Endothelial cell (in vitro differentiated cells): ENCODE measurements at regions not wholly inside any gene's neighbourhood (a gene's known extent, or its start where the extent isn't known, plus 50 kb on each side); places are given as distances from the start of the nearest gene placed in this dataset.

Source experiments
- DNase-seq: peaks from one replicate; pipeline ENCODE4 v3.0.0; 2021; ENCODE audit warnings: low spot score
- H3K27ac Mint-ChIP-seq: one replicate; pipeline ENCODE4 v1.8.0; 2021; ENCODE audit warnings: mixed read lengths, inconsistent platforms; ENCODE audit not compliant: unreplicated experiment
- H3K27me3 Mint-ChIP-seq: one replicate; pipeline ENCODE4 v1.8.0; 2021; ENCODE audit warnings: mild to moderate bottlenecking, moderate library complexity, mixed read lengths, inconsistent platforms; ENCODE audit not compliant: unreplicated experiment
- H3K36me3 Mint-ChIP-seq: one replicate; pipeline ENCODE4 v1.8.0; 2021; ENCODE audit warnings: mild to moderate bottlenecking, low read depth, mixed read lengths, inconsistent platforms; ENCODE audit not compliant: unreplicated experiment
- H3K4me1 Mint-ChIP-seq: one replicate; pipeline ENCODE4 v1.8.0; 2021; ENCODE audit warnings: mild to moderate bottlenecking, mixed read lengths, inconsistent platforms; ENCODE audit not compliant: unreplicated experiment
- H3K4me3 Mint-ChIP-seq: one replicate; pipeline ENCODE4 v1.8.0; 2021; ENCODE audit warnings: mild to moderate bottlenecking, mixed read lengths, inconsistent platforms; ENCODE audit not compliant: unreplicated experiment
- H3K9me3 Mint-ChIP-seq: one replicate; pipeline ENCODE4 v1.8.0; 2021; ENCODE audit warnings: mixed read lengths, inconsistent platforms; ENCODE audit not compliant: unreplicated experiment
- TF ChIP-seq, protein P1 (sequence below): fragments of 200-600 bp; sonication (generic); IDR thresholded peaks from one replicate; pipeline ENCODE4 v1.5.0; 2021; ENCODE audit warnings: antibody characterized with exemption; ENCODE audit not compliant: unreplicated experiment

DNA sequence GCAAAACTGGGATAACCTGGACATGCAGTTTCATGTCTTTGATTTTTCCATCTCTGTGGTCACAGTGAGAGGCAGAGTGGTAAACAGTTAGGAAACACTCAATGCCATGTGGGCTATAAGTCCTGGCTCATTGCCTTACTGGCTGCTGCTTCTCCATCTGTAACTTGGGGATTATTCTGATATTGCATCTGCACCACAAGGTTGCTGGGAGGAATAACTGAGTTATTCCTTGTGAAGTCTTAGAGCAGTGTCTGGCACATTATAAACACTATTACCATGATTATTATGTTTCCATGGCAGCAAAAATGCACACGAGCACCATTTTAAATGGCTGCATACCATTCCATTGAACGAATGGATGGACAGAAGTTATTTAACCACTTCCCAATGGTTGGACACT lies 111.7 kb upstream of the CDH5 start:
- Mint-ChIP-seq H3K27me3 (no peaks in the 10 kb centered on the region), H3K9me3 (no peaks in the 10 kb centered on the region), H3K36me3 (no peaks in the 10 kb centered on the region), H3K4me3 (no peak overlapping the region), H3K4me1 (peaks cover 7% of the 10 kb centered on the region), H3K27ac (no peak overlapping the region)
- no peak for DNase-seq
- TF ChIP-seq, protein P1, sequence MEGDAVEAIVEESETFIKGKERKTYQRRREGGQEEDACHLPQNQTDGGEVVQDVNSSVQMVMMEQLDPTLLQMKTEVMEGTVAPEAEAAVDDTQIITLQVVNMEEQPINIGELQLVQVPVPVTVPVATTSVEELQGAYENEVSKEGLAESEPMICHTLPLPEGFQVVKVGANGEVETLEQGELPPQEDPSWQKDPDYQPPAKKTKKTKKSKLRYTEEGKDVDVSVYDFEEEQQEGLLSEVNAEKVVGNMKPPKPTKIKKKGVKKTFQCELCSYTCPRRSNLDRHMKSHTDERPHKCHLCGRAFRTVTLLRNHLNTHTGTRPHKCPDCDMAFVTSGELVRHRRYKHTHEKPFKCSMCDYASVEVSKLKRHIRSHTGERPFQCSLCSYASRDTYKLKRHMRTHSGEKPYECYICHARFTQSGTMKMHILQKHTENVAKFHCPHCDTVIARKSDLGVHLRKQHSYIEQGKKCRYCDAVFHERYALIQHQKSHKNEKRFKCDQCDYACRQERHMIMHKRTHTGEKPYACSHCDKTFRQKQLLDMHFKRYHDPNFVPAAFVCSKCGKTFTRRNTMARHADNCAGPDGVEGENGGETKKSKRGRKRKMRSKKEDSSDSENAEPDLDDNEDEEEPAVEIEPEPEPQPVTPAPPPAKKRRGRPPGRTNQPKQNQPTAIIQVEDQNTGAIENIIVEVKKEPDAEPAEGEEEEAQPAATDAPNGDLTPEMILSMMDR = no peak

DNA sequence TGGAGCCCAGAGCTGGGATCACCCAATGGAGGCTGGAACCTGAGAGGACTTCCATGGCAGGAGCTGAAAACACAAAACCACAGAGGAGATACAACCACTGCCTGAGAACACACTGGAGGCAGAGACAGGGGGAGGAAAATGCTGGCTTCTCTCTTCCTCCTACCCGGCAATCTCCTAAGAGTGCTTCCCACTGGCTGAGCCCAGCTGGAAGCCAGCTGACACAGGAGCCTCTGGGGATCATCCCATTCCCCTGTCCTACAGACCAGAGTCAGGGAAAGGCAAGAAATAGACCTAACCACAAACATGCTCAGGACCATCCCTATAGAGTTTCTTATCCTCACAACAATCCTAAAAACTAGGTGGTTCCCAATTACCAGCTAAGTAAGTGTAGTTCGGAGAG lies 112.4 kb upstream of the CDH5 start:
- TF ChIP-seq, protein P1 = no peak
- Mint-ChIP-seq H3K27me3 (no peaks in the 10 kb centered on the region), H3K36me3 (no peaks in the 10 kb centered on the region), H3K4me3 (no peak overlapping the region), H3K9me3 (no peaks in the 10 kb centered on the region), H3K4me1 (peaks cover 13% of the 10 kb centered on the region), H3K27ac (no peak overlapping the region)
- no peak for DNase-seq

DNA sequence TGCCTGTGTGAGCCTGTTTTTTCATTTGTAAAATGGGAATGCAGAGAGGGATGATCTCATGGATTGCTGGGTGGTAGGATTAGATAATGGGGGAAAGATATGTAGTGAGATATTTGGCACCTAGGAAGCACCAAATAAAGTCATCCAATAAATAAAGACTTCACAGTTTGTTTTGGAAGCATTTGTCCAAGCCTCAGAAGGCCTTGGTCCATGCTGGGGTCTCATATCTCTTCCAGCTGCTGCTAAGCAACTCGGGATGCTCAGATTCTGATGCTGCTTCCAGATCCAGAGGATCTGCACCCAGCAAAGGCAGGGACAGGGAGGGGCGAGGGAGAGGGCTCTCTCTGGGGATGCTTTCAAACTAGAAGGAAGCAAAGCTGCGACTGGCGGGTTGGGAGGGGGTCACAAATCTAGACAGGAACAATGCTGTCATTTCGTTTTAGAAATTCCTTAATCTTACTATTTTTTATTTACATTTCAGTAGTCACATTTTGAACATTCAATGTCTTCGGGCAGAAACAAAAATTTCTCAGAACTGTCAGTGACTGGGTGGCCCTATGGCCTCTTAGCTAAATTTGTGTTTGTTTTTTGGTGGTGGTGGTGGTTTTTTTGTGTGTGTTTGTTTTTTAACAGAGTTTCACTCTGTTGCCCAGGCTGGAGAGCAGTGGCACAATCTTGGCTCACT lies 114.9 kb upstream of the CDH5 start:
- Mint-ChIP-seq H3K27ac (no peak overlapping the region), H3K27me3 (no peaks in the 10 kb centered on the region), H3K9me3 (no peaks in the 10 kb centered on the region), H3K4me3 (no peak overlapping the region), H3K36me3 (no peaks in the 10 kb centered on the region), H3K4me1 (peaks cover 15% of the 10 kb centered on the region)
- DNase-seq = no peak
- TF ChIP-seq, protein P1 = no peak

DNA sequence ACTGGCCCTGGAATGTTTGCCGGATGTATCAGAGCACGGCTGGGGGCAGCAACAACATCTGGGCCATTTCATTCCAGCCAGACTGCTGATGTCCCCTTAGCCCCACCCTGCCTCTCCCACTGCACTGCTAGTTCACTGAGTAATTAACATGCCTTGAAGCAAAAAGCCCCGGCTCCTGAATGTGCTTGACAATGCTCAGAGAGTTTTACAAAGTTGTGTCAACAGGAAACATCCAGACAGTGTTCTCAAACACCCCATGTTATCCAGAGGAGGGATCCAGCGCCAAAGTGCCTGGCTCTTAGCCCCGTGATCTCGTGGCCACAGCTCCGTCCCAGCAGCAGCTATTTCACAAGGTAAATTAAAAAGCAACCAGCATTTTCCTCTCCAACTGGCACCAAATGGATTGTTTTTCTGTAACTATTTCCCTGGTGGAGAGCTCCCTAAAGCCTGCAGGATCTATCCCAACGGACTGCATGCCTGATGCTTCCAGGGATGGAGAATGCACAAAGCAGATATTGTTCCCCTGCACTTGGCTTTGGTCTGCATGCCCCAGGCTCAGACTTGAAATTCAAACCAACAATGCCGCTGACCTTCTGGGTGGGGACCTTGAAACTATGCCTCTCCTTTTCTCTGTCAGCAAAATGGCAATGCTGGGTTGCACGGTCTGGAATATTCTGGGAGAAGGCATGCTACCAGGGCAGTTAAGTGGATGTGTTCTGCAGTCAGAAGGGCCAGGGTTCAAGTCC lies 115.6 kb upstream of the CDH5 start:
- no peak overlapping the region for H3K4me3 Mint-ChIP-seq
- no peaks in the 10 kb centered on the region for H3K36me3 Mint-ChIP-seq
- DNase-seq = no peak
- H3K4me1 Mint-ChIP-seq = peaks cover 15% of the 10 kb centered on the region
- H3K27ac Mint-ChIP-seq = no peak overlapping the region
- TF ChIP-seq, protein P1 = no peak
- no peaks in the 10 kb centered on the region for H3K27me3 Mint-ChIP-seq
- no peaks in the 10 kb centered on the region for H3K9me3 Mint-ChIP-seq
